Activated naive CD8-positive, alpha-beta T cell treated with anti-CD3 and anti-CD28 coated beads, Interleukin-2, amount 50 U/mL, for 24 hours (primary cell): ENCODE measurements at regions not wholly inside any gene's neighbourhood (a gene's known extent, or its start where the extent isn't known, plus 50 kb on each side); places are given as distances from the start of the nearest gene placed in this dataset.

Experiments
- ATAC-seq: fragments of 150-1000 bp; cut with Tn5 transposase; one replicate; pipeline ENCODE4 v1.10.0; 2021
- DNase-seq: peaks from one replicate; pipeline ENCODE4 v3.0.0; 2021
- H3K27ac Mint-ChIP-seq: one replicate; pipeline ENCODE4 v1.8.0; 2021; ENCODE audit warnings: mild to moderate bottlenecking, mixed read lengths
- H3K27me3 Mint-ChIP-seq: one replicate; pipeline ENCODE4 v1.8.0; 2021; ENCODE audit warnings: mixed read lengths
- H3K36me3 Mint-ChIP-seq: one replicate; pipeline ENCODE4 v1.8.0; 2021; ENCODE audit warnings: low read depth, mixed read lengths
- H3K4me1 Mint-ChIP-seq: one replicate; pipeline ENCODE4 v1.8.0; 2021; ENCODE audit warnings: mixed read lengths
- H3K4me3 Mint-ChIP-seq: one replicate; pipeline ENCODE4 v1.8.0; 2021; ENCODE audit warnings: mild to moderate bottlenecking, moderate library complexity, mixed read lengths
- H3K9me3 Mint-ChIP-seq: one replicate; pipeline ENCODE4 v1.8.0; 2021; ENCODE audit warnings: mixed read lengths

DNA sequence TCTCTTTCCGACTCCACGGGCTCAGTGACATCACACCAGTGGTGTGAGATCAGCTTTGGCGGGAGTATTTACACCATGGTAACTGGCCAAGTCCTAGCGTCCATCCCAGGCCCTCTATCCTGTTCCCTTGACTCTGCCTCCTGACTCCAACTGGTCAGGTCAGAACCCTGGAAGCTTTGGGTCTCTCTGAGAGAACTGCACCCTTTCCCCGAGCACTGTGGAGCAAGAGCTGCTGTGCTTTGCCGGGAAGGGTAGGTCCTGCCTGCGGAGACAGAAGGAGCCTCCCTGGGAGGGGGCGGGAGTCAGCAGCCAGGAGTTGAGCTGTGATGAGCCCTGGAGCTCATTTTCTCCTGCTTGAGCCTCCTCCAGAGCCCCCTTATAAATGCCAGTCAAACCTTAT, 212.1 kb upstream of the TNRC6C start:
- no peaks in the 10 kb centered on the region for H3K36me3 Mint-ChIP-seq
- no peak for DNase-seq
- no peaks in the 10 kb centered on the region for H3K27me3 Mint-ChIP-seq
- no peak overlapping the region for H3K4me3 Mint-ChIP-seq
- no peak overlapping the region for H3K27ac Mint-ChIP-seq
- no peaks in the 10 kb centered on the region for H3K9me3 Mint-ChIP-seq
- ATAC-seq, result no peak
- no peaks in the 10 kb centered on the region for H3K4me1 Mint-ChIP-seq

DNA sequence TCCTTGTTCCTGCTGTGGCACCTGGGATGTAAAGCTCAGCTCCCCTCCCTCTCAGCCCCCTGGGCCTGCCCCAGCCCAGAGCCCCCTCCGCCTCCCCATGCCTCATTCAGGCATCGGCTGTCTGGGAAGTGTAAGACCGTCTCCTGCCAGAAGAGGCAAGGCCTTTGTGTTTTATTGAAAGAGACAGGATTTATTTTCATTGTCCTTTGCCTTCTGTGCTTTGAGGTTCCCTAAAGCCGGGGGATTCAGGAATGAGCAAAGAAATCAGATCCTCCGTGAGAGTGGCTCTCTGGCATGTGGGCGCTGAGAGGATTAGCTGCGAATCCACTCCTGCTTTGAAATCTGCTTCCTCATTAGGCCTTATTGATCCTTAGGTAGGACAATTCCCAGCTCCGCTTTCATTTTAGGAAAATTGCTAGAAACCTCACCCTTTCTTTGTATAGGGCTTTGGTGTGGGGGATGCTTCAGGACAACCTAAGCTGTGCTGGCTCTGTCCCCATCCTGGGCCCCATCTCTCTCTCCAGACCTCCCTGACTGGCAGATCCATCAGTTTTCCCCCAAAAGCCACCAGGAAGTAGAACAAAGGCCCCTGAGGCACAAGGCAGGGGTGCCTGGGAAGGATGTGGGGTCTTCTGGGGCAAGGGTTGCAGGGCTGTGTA, 211.5 kb upstream of the TNRC6C start:
- H3K27me3 Mint-ChIP-seq, result no peaks in the 10 kb centered on the region
- DNase-seq, result no peak
- no peaks in the 10 kb centered on the region for H3K36me3 Mint-ChIP-seq
- no peaks in the 10 kb centered on the region for H3K4me1 Mint-ChIP-seq
- H3K4me3 Mint-ChIP-seq, result no peak overlapping the region
- ATAC-seq, result no peak
- no peaks in the 10 kb centered on the region for H3K9me3 Mint-ChIP-seq
- no peak overlapping the region for H3K27ac Mint-ChIP-seq

DNA sequence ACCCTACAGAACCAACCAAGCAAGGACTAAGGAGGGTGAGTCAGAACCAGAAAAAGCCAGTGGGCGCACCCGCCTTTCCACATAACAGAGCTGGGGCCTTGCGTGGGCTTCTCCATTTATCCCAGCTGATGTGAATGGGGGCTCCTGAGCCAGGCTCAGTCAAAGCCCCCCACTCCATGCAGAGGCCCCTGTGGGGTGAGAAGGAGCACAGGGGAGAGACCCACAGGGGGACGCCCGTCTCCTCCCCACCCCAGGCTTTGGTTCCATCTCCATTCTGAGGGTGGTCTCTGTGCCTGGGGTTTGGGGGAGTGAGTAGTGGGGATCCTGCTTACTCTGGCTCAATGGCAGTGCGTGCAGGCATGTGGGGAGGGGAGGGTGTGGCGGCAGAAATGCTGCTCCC, 210.1 kb upstream of the TNRC6C start:
- Mint-ChIP-seq H3K27me3 (no peaks in the 10 kb centered on the region), H3K36me3 (no peaks in the 10 kb centered on the region), H3K4me3 (no peak overlapping the region), H3K27ac (no peak overlapping the region), H3K4me1 (no peaks in the 10 kb centered on the region), H3K9me3 (no peaks in the 10 kb centered on the region)
- ATAC-seq (no peak), DNase-seq (no peak)

DNA sequence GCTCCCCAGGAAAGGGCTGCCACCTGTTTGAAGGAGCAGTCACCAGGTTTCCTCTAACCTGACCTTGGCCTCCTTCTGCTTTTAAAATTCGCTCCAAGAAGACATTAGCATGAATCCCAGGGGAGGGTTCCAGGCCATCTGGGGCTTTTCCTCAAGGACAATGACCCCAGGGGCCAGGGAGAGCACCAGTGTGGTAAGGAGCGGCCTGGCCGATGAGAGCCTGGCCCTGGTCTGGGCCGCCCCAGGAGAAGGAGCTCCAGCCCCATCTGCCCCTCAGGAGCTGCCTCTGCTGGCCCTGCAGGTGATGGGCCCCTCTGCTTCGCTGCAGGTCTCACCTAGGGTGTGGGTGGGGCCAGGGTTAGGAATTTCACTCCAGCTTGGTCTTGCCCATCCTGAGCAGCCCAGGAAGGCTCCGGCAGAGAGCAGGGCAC, 209.2 kb upstream of the TNRC6C start:
- no peak overlapping the region for H3K27ac Mint-ChIP-seq
- H3K4me3 Mint-ChIP-seq, result no peak overlapping the region
- no peaks in the 10 kb centered on the region for H3K36me3 Mint-ChIP-seq
- no peaks in the 10 kb centered on the region for H3K27me3 Mint-ChIP-seq
- DNase-seq (no peak), ATAC-seq (no peak)
- no peaks in the 10 kb centered on the region for H3K9me3 Mint-ChIP-seq
- H3K4me1 Mint-ChIP-seq, result no peaks in the 10 kb centered on the region

DNA sequence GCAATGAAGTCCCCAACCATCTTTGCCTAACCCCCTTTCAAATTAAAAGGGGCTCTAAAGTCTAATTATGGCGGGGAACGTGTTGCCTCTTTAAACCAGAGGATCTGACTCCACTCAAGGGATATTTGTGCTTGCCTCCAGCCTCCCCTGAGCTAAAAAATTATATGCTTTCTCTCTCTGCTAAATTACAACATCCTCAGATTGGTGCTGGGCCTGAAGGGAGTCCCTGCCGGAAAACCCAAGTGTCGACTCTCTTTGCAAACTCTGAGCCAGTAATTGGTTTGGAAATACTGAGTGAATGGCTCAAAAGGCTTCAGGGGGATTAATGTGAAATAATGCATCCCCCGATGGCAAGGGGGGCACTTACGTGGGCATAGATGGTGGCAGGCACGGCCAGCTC, 208.5 kb upstream of the TNRC6C start:
- Mint-ChIP-seq H3K27ac (no peak overlapping the region), H3K4me3 (no peak overlapping the region), H3K9me3 (no peaks in the 10 kb centered on the region), H3K4me1 (no peaks in the 10 kb centered on the region), H3K36me3 (no peaks in the 10 kb centered on the region), H3K27me3 (no peaks in the 10 kb centered on the region)
- DNase-seq, result no peak
- ATAC-seq, result no peak

DNA sequence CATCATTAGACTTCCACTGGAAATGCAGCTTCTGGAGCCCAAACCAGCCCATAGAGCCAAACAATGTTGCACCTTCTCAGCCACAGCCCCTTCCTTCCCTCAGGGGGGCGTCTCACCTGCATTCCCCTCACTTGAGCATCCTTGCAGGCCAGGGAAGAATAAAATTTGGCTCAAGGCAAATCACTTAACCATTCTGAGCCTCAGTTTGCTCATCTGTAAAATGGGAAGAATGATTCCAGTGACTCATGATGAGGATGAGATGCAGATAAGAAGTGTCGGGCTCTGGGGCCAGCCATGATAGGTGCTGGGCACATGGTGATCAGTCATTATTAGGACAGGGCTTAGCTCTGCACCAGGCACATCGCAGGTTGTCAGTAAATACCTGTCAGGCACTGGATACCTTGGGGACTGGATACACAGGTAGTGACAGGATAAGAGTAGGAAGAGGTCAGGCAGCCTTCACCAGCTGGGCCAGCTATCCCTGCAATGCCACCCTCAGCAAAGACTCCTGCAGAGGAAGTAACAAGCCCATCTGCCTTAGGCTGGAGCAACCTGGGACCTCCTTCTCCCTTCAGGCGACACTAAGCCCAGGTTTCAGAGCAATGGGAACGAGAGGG, 208.0 kb upstream of the TNRC6C start:
- no peaks in the 10 kb centered on the region for H3K4me1 Mint-ChIP-seq

DNA sequence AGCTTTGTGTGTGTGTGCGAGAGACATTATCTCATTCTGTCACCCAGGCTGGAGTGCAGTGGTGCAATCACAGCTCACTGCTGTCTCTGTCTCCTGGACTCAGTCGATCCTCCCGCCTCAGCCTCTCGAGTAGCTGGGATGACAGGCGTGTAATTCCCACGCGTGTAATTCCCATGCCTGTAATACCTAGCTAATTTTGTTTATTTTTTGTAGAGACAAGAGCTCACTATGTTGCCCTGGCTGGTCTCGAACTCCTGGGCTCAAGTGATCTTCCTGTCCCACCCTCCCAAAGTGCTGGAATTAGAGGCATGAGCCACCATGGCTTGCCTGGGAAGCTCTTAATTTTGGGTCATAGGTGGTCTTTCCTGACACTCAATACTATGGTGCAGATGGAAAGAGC, 205.3 kb upstream of the TNRC6C start:
- H3K27ac Mint-ChIP-seq, result no peak overlapping the region
- ATAC-seq (no peak), DNase-seq (no peak)
- H3K4me3 Mint-ChIP-seq, result no peak overlapping the region
- H3K4me1 Mint-ChIP-seq, result no peaks in the 10 kb centered on the region
- H3K27me3 Mint-ChIP-seq, result no peaks in the 10 kb centered on the region
- H3K9me3 Mint-ChIP-seq, result no peaks in the 10 kb centered on the region
- H3K36me3 Mint-ChIP-seq, result no peaks in the 10 kb centered on the region

More for the DNA sequence above, 208.0 kb upstream of the TNRC6C start:
- Mint-ChIP-seq H3K9me3 (no peaks in the 10 kb centered on the region), H3K4me3 (no peak overlapping the region), H3K27ac (no peak overlapping the region), H3K36me3 (no peaks in the 10 kb centered on the region), H3K27me3 (no peaks in the 10 kb centered on the region)
- ATAC-seq (no peak), DNase-seq (no peak)

DNA sequence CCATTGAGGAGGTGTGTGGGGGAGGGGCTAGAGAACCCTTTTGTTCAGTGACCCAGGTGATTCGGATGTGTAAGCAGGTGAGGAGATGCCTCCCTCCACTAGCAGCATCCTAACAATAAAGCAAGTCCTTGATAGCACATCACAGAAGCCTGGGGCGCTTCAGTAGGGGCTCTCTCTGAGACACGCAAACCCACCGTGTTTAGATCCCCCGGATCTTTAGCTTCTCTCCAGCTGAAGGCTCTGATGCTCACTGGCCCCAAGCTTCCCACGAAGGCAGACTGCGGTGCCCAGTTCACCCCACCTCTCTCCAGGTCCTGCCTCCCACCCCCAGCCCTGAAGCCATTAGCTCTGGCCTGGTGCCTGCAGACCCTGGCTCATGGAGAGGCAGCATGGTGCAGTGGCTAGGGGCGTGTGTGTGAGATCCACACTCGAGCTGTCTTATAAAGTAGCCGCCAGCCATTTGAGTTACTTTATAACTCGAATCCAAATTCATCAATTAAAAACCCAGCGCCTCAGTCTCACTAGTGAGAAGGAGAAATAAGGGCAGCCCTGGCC, 204.7 kb upstream of the TNRC6C start:
- H3K27ac Mint-ChIP-seq, result no peak overlapping the region
- ATAC-seq, result no peak
- H3K27me3 Mint-ChIP-seq, result no peaks in the 10 kb centered on the region
- H3K4me1 Mint-ChIP-seq, result no peaks in the 10 kb centered on the region
- no peak for DNase-seq
- H3K4me3 Mint-ChIP-seq, result no peak overlapping the region
- no peaks in the 10 kb centered on the region for H3K36me3 Mint-ChIP-seq
- no peaks in the 10 kb centered on the region for H3K9me3 Mint-ChIP-seq

DNA sequence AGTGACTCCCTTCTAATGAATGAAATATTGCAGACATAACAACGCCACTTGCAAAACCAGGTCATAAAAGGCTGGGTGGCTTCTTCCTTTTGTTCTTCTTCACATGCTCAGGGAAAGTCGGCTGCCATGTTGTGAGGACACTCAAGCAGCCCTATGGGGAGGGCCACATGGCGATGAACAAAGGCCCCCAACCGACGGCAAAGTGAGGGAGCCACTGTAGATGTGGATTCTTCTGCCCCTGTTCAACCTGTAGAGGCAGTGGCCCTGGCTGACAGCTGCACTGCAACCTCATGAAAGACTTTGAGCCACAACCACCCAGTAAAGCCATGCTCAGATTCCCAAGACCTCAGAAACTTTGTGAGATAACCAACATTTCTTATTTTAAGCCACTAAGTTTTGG, 203.5 kb upstream of the TNRC6C start:
- DNase-seq (no peak), ATAC-seq (no peak)
- no peaks in the 10 kb centered on the region for H3K27me3 Mint-ChIP-seq
- no peaks in the 10 kb centered on the region for H3K9me3 Mint-ChIP-seq
- no peaks in the 10 kb centered on the region for H3K36me3 Mint-ChIP-seq
- H3K27ac Mint-ChIP-seq, result no peak overlapping the region
- H3K4me3 Mint-ChIP-seq, result no peak overlapping the region
- H3K4me1 Mint-ChIP-seq, result no peaks in the 10 kb centered on the region

DNA sequence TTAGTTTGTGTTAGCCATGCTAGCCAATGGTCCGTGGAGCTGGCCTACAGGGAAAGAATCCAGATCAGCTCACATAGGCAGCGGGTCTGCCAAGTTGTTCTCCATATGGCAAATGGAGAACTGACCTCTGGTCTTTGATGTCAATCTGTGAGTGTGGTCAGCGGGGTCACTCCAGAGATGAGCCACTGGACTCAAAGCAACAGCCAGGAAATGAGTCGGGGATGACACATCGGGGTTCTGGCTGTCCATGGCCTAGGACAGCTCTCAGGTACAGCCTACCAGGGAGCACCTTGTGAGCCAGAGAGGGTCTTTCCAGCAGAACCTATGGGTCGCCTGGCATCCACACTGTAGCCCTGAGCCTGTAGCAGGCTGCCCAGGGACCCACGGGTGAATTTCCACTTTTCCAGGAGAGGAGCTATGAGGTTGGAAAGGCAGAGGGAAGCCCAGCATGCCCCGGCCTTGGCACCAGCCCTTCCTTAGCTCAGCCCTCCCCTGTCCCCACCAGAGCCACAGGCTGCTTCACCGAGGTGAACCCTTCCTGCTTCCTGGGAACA, 203.0 kb upstream of the TNRC6C start:
- Mint-ChIP-seq H3K27ac (no peak overlapping the region), H3K36me3 (no peaks in the 10 kb centered on the region), H3K27me3 (no peaks in the 10 kb centered on the region), H3K4me3 (no peak overlapping the region), H3K9me3 (no peaks in the 10 kb centered on the region), H3K4me1 (no peaks in the 10 kb centered on the region)
- ATAC-seq, result no peak
- DNase-seq, result no peak

DNA sequence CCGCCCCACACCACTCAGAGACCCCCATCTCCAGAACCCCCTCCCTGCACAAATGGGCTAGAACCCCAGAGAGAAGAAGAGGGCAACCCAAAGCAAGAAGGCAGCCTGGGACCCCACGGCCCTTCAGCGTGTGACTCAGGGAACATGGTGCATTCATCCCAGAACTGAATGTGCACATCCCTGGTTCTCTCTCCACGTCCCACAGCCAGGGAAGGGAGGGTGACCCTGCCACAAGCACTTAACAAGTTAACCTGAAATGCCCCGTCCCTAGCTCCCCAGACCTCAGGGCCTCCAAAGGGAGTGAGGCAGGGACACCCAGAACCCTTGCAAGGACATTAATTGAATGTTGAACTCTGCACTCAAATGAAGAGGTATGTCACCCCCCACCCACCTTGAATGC, 202.5 kb upstream of the TNRC6C start:
- Mint-ChIP-seq H3K4me3 (no peak overlapping the region), H3K9me3 (no peaks in the 10 kb centered on the region), H3K4me1 (no peaks in the 10 kb centered on the region), H3K27ac (no peak overlapping the region), H3K36me3 (no peaks in the 10 kb centered on the region), H3K27me3 (no peaks in the 10 kb centered on the region)
- DNase-seq (no peak), ATAC-seq (no peak)

DNA sequence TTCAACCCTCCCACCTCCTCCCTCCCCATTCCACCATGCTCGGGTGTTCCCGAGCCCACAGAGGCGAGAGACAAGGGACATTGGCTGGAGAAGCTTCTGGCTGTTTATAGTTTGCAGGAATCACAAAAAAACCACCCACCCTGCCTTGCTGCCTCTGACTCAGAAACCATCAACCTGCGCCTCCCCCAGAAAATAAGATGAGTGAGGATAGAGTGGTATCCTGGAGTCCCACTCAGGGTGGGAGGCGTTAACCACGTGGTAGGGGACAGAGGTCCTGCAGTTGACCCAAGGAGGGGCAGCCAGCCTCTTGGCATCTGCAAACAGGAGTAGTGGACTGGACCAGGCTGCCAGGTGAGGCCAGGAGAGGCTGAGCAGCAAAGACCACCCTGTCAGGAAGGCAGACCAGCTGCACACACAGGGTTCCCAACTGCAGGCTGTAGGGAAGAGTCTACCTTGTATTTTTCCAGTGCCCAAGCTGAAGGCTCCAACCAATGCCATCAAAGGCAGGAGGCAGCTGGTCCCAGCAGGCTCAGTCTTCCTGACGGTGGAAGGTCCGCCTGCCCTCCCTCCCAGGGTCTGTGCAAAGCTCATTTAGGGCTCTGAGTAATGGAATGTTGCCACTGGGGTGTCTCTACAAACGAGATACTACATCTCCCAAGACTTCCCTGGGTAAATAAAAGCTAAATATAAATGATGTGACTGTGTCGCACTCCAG, 201.5 kb upstream of the TNRC6C start:
- Mint-ChIP-seq H3K27me3 (no peaks in the 10 kb centered on the region), H3K4me1 (no peaks in the 10 kb centered on the region), H3K4me3 (no peak overlapping the region), H3K27ac (no peak overlapping the region), H3K9me3 (no peaks in the 10 kb centered on the region), H3K36me3 (no peaks in the 10 kb centered on the region)
- ATAC-seq (no peak), DNase-seq (no peak)

DNA sequence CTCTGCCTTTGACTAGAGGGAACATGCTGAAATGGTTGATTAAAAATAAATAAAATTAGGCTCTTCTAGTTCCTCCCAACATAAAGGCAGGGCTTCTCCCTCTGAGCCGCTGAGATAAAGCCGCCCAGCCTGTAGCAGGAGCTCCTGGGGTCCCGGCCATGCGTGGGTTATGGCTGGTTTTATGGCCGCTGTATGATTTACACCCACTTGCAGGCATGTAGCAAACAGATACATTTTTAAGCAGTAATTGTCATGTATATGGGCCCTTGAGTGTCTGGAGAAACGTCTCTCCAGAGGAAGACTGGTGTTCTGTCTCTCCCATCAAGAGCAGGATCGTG, 201.0 kb upstream of the TNRC6C start:
- Mint-ChIP-seq H3K4me1 (no peaks in the 10 kb centered on the region), H3K27me3 (no peaks in the 10 kb centered on the region), H3K36me3 (no peaks in the 10 kb centered on the region), H3K4me3 (no peak overlapping the region), H3K9me3 (no peaks in the 10 kb centered on the region), H3K27ac (no peak overlapping the region)
- no peak for DNase-seq
- ATAC-seq, result no peak

DNA sequence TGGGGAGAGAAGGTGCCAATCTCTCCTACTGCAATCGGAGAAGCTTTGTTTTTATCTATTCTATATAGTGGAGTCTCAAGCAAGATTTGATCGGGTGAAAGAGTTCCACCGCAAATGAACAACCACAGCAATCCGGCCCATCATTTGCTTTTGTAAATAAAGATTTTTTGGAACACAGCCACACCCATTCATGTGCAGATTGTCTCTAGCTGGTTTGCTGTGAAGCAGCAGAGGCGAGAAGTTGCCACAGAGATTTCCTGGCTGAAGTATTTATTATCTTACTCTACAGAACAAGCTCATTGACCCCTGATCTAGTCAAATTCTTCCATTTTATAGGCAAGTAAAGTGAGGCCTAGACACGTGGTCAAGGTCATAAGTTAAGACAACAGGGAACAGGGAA, 195.5 kb upstream of the TNRC6C start:
- ATAC-seq (no peak), DNase-seq (no peak)
- Mint-ChIP-seq H3K9me3 (no peaks in the 10 kb centered on the region), H3K4me3 (no peak overlapping the region), H3K27me3 (no peaks in the 10 kb centered on the region), H3K27ac (no peak overlapping the region), H3K36me3 (no peaks in the 10 kb centered on the region), H3K4me1 (no peaks in the 10 kb centered on the region)

DNA sequence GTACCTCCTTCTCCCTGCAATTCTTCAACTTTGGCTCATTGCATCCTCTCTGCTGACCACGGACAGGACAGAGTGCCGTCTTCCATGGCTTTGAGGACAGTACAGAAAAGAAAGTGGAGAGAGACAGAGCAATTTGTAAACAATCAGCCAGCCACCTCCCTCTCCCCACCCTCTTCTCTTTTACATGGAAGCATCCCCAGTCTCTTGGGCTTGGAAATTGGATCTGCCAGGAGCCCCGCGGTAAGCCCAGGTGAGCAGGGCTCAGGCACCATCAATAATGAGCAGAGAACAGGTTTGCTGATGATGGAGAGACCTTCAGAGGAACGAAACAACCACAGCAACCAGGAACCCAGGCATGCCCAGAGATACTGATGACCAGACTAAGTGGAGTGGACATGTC, 194.9 kb upstream of the TNRC6C start:
- DNase-seq, result no peak
- ATAC-seq, result no peak
- H3K36me3 Mint-ChIP-seq, result no peaks in the 10 kb centered on the region
- no peaks in the 10 kb centered on the region for H3K27me3 Mint-ChIP-seq
- no peaks in the 10 kb centered on the region for H3K4me1 Mint-ChIP-seq
- H3K27ac Mint-ChIP-seq, result no peak overlapping the region
- no peak overlapping the region for H3K4me3 Mint-ChIP-seq
- H3K9me3 Mint-ChIP-seq, result no peaks in the 10 kb centered on the region
